ENCODE measurements at regions not wholly inside any gene's neighbourhood (a gene's known extent, or its start where the extent isn't known, plus 50 kb on each side); places are given as distances from the start of the nearest gene placed in this dataset.

DNA sequence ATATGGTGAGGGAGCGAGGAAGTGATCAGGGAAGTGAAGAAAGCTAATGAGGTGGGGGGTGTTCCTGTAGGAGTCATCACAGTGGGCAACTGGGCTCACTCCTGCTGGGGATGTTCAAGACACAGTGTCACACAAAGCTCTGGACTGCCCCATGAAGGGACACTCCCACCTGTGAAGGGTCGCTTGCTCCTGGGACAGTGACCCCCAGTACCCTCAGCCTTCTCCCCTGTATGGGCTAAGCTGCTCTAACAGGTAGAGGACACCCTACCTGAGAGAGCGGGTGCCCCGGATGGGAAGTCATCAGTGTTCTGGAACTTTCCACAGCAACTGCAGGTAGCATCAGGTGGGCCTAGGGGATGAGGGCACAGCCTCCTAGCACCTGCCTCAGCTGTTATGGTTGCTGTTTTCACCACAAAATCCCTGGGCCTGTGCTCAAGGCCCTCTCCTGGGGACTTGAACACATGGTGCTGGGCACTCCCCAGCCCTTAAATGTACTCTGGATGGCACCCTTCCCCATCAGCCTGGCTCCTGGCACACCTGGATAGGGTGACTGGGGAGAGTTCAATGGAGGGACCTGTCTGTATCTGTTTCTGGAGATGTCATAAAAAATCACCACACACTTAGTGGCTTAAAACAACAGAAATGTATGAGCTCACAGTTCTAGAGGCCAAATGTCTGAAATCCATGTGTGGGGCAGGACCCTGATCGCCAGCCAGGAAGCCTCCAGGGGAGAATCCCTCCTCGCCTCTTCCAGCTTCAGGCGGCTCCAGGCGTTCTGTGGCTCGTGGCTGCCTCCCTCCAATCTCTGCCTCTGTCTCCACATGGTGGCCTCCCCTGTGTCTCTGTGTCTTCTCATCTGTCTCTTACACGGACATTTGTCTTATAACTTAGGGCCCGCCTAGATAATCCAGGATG is 104.0 kb upstream of the CDH5 start:
- no peak for DNase-seq (ENCODE audit: low read depth)
- H3K4me3 ChIP-seq (ENCODE audit: low read depth, low read length) = no peak overlapping the region
- TF ChIP-seq, protein P1, sequence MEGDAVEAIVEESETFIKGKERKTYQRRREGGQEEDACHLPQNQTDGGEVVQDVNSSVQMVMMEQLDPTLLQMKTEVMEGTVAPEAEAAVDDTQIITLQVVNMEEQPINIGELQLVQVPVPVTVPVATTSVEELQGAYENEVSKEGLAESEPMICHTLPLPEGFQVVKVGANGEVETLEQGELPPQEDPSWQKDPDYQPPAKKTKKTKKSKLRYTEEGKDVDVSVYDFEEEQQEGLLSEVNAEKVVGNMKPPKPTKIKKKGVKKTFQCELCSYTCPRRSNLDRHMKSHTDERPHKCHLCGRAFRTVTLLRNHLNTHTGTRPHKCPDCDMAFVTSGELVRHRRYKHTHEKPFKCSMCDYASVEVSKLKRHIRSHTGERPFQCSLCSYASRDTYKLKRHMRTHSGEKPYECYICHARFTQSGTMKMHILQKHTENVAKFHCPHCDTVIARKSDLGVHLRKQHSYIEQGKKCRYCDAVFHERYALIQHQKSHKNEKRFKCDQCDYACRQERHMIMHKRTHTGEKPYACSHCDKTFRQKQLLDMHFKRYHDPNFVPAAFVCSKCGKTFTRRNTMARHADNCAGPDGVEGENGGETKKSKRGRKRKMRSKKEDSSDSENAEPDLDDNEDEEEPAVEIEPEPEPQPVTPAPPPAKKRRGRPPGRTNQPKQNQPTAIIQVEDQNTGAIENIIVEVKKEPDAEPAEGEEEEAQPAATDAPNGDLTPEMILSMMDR (conservative IDR thresholded peaks at IDR 0.05; ENCODE audit: low read depth, low read length) = no peak

DNA sequence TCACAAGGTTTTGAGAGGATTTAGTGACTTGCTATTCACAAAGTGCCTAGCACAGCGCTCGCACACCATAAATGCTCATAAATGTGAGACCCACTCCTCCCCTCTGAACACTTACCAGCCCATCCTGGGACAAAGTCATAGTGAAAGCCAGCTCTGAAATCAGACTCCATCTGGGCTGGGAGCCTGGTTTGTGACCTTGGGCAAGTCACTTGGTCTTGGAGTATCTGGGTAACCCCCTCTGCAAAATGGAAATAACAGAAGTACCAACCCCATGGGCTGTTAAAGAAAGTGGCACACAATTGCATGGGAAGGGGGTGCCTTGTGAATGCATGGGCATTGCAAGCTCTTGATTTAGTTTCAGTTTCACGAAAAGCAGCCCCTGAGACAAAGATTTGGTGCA is 104.7 kb upstream of the CDH5 start:
- H3K4me3 ChIP-seq (ENCODE audit: low read depth, low read length) = no peak overlapping the region
- TF ChIP-seq, protein P1 (conservative IDR thresholded peaks at IDR 0.05; ENCODE audit: low read depth, low read length) = no peak
- no peak for DNase-seq (ENCODE audit: low read depth)

DNA sequence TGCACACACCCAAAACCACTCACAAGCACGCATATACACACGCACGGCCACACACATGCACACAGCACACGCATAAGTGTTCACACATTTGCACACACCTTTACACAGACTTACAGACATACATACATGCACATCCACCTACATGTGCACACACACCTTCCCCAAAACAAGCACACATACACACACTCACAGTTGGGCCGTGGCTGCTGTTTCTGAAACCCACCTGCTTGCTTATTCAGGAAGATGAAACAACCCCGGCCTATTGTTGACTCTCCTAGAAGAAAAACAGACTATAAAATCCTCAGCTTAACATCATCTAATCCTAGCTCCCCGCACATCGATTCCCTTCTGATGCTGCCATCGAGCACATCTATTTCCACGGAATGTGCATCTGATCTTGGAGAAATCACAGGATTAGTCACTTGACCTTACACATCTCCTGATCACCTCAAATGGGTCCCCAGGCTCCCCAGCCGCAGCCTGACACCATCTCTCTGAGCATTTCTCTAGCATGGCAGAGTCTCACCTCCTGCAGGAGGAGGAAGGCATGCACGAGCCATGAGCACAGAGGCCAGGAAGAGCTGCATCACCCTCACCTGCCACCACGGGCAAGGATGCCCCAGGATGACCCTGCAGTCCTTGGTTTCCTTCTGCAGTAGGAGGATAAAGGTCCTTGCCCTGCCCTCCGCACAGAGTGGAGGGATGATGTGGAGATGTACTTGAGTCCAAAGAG is 105.8 kb upstream of the CDH5 start:
- TF ChIP-seq, protein P1 (conservative IDR thresholded peaks at IDR 0.05; ENCODE audit: low read depth, low read length) = no peak
- no peak for DNase-seq (ENCODE audit: low read depth)
- H3K4me3 ChIP-seq (ENCODE audit: low read depth, low read length) = no peak overlapping the region

DNA sequence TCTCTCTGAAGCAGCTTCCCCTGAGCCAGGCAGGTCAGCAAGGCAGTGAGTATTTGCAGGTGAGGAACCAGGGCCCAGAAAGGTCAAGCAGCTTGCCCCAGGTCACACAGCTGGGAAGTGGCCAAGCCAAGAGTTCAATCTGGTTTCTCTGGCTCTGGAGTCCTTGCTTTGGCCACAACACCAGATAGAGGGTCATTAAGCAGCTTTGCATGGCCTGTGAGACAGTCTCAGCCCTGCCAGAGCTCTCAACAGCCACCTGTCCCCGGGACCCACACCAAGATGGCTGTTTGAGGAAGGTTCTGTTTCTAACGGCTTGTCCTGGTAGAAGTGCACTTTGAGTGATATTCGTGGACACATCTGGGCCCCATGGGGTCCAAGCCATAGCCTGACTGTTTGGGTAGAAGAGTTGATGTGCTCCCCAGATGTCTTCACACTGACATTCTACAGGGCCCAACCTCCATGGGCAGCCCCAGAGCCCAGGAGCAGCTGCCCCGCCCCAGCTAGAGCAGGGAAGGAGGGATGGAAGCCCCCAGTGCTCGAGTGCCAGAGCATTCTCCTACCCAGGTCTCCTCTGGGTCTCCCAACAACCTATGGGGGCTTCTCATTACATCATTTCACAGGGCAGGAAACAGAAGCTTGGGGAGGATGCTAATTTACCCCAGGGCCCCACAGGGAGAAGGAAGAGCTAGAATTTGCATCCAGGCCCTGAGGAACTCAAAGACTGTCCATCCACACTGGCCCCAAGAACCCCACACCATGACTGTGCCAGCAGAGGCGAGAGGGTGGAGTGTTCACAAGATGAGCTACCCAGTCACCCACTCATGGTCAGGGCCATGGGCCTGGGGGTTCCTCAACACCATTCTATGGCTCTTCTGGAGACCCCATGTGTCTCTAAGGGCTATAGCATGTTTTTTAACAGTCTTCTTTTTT is 107.3 kb upstream of the CDH5 start:
- no peak overlapping the region for H3K4me3 ChIP-seq (ENCODE audit: low read depth, low read length)
- no peak for DNase-seq (ENCODE audit: low read depth)
- TF ChIP-seq, protein P1 (conservative IDR thresholded peaks at IDR 0.05; ENCODE audit: low read depth, low read length) = no peak

DNA sequence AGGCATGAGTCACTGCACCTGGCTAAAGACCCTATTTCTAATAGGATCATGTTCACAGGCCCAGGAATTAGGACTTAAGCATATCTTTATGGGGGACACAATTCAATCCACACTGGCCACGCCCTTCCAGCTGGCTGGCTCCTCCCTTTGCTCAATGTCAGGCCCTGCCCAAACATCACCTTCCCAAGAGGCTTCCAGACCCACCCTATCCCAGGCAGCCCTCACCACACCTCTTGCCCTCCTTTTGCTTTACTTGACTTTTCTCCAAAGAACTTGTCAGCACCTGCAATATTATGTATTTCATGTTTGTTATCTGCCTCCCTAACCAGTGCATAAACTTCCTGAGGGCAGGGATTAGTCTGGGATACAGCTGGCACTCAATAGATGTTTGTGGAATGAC is 109.6 kb upstream of the CDH5 start:
- no peak for DNase-seq (ENCODE audit: low read depth)

DNA sequence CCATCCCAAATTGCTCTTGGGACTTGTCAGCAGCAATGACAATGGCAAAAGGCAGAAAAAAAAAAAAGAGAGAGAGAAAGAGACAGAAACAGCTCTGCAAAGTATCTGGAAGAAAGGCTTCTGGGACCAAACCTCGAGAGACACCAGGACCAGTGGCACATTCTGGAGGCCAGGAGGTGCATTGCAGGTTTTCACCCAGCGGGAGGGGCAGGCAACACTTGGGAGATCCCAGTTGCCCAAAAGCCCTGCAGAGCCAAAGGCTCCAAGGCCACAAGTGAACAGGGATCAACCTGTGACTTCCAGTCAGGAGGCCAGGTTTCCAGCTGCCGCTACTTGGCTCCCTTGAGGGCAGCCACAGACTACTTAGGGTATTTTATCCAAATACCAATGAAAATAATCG is 110.8 kb upstream of the CDH5 start:
- TF ChIP-seq, protein P1 (conservative IDR thresholded peaks at IDR 0.05; ENCODE audit: low read depth, low read length) = no peak

More for the DNA sequence above, 109.6 kb upstream of the CDH5 start:
- H3K4me3 ChIP-seq (ENCODE audit: low read depth, low read length) = no peak overlapping the region
- TF ChIP-seq, protein P1 (conservative IDR thresholded peaks at IDR 0.05; ENCODE audit: low read depth, low read length) = no peak

More for the DNA sequence above, 110.8 kb upstream of the CDH5 start:
- no peak overlapping the region for H3K4me3 ChIP-seq (ENCODE audit: low read depth, low read length)
- DNase-seq (ENCODE audit: low read depth) = no peak
